PFSK-1 (cell line): ENCODE measurements at regions not wholly inside any gene's neighbourhood (a gene's known extent, or its start where the extent isn't known, plus 50 kb on each side); places are given as distances from the start of the nearest gene placed in this dataset.

Source experiments
- POLR2AphosphoS5 ChIP-seq: IDR thresholded peaks from 2 replicates; pipeline ENCODE4 v1.6.1; 2012; ENCODE audit warnings: low read depth, mild to moderate bottlenecking, control low read depth, low read length, moderate library complexity
- SIN3A ChIP-seq: IDR thresholded peaks from 2 replicates; pipeline ENCODE4 v1.6.1; 2012; ENCODE audit warnings: mild to moderate bottlenecking, low read length, moderate library complexity, borderline replicate concordance; ENCODE audit not compliant: insufficient read depth
- TAF1 ChIP-seq: IDR thresholded peaks from 2 replicates; pipeline ENCODE4 v1.6.1; 2012; ENCODE audit warnings: low read length, control low read depth, borderline replicate concordance; ENCODE audit not compliant: insufficient read depth

DNA sequence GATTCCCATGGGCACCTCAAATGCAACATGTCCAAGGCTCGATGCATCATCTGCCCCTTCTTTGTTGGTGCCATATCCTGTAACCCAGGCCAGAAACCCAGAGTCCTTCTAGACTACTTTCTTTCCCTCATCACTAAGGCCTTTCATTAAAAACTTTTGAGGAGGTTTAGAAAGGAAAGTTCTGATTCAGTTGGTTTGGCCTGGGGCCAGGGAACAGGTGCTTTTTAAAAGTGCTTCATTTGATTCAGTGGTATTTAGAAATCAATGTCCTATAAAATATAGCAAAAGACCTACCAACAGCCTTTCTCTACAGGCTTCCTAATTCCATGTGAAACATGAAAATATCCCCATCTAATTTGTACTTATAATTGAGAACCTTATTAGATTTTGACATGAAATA is 341.9 kb upstream of the RORA start:
- TF ChIP-seq SIN3A: no peak
- TF ChIP-seq POLR2AphosphoS5: no peak
- TF ChIP-seq TAF1: no peak
